ENCODE measurements at regions not wholly inside any gene's neighbourhood (a gene's known extent, or its start where the extent isn't known, plus 50 kb on each side); places are given as distances from the start of the nearest gene placed in this dataset.

- Histone ChIP-seq H3K27me3 (ENCODE audit: control insufficient read depth, insufficient read depth, low read length) (no peaks in the 10 kb centered on the region), H3K4me3 (ENCODE audit: low read depth, low read length) (no peak overlapping the region), H3K36me3 (ENCODE audit: control insufficient read depth, insufficient read depth, low read length) (no peaks in the 10 kb centered on the region)
- no peak for DNase-seq (ENCODE audit: low read depth)
- ChIA-PET CTCF (no interaction called here), POLR2A (no interaction called here)
- TF ChIP-seq CTCF (IDR thresholded peaks at IDR 0.05; ENCODE audit: insufficient read depth, low read depth, low read length) = no peak
Observed at GRCh38 chr13:100842136-100842535, 167.5 kb upstream of the TMTC4 start.

GRCh38 chr13:100838387-100838786 lies 163.8 kb upstream of the TMTC4 start:
- H3K36me3 ChIP-seq (ENCODE audit: control insufficient read depth, insufficient read depth, low read length) = no peaks in the 10 kb centered on the region
- H3K27me3 ChIP-seq (ENCODE audit: control insufficient read depth, insufficient read depth, low read length) = no peaks in the 10 kb centered on the region
- ChIA-PET POLR2A (no interaction called here), CTCF (no interaction called here)
- no peak for TF ChIP-seq CTCF (IDR thresholded peaks at IDR 0.05; ENCODE audit: insufficient read depth, low read depth, low read length)
- H3K4me3 ChIP-seq (ENCODE audit: low read depth, low read length) = no peak overlapping the region
- DNase-seq (ENCODE audit: low read depth) = no peak

- no peak for TF ChIP-seq CTCF (IDR thresholded peaks at IDR 0.05; ENCODE audit: insufficient read depth, low read depth, low read length)
- ChIA-PET CTCF (no interaction called here), POLR2A (no interaction called here)
- no peaks in the 10 kb centered on the region for H3K36me3 ChIP-seq (ENCODE audit: control insufficient read depth, insufficient read depth, low read length)
- no peaks in the 10 kb centered on the region for H3K27me3 ChIP-seq (ENCODE audit: control insufficient read depth, insufficient read depth, low read length)
- DNase-seq (ENCODE audit: low read depth) = no peak
- no peak overlapping the region for H3K4me3 ChIP-seq (ENCODE audit: low read depth, low read length)
Observed at GRCh38 chr13:100837631-100838030, 163.0 kb upstream of the TMTC4 start.

- POLR2A ChIA-PET = no interaction called here
- Histone ChIP-seq H3K27me3 (ENCODE audit: control insufficient read depth, insufficient read depth, low read length) (no peaks in the 10 kb centered on the region), H3K4me3 (ENCODE audit: low read depth, low read length) (no peak overlapping the region), H3K36me3 (ENCODE audit: control insufficient read depth, insufficient read depth, low read length) (no peaks in the 10 kb centered on the region)
- no peak for DNase-seq (ENCODE audit: low read depth)
- TF ChIP-seq CTCF (IDR thresholded peaks at IDR 0.05; ENCODE audit: insufficient read depth, low read depth, low read length) = no peak
- CTCF ChIA-PET = no interaction called here
Observed at GRCh38 chr13:100836711-100837110, 162.1 kb upstream of the TMTC4 start.

- ChIA-PET CTCF (no interaction called here), POLR2A (no interaction called here)
- no peak for TF ChIP-seq CTCF (IDR thresholded peaks at IDR 0.05; ENCODE audit: insufficient read depth, low read depth, low read length)
- Histone ChIP-seq H3K36me3 (ENCODE audit: control insufficient read depth, insufficient read depth, low read length) (no peaks in the 10 kb centered on the region), H3K27me3 (ENCODE audit: control insufficient read depth, insufficient read depth, low read length) (no peaks in the 10 kb centered on the region), H3K4me3 (ENCODE audit: low read depth, low read length) (no peak overlapping the region)
- no peak for DNase-seq (ENCODE audit: low read depth)
Observed at GRCh38 chr13:100835695-100836094, 161.1 kb upstream of the TMTC4 start.

All from BJ (cell line).